ENCODE measurements at regions not wholly inside any gene's neighbourhood (a gene's known extent, or its start where the extent isn't known, plus 50 kb on each side); places are given as distances from the start of the nearest gene placed in this dataset.
"Not testable (repeated sequence)": the region's sequence is repeated elsewhere in the genome, so short reads cannot be mapped to it uniquely, and the experiment has no call there.

- not testable (repeated sequence) for TF ChIP-seq CTCF, POLR2A (IDR thresholded peaks at IDR 0.05)
Observed at GRCh38 chr3:20547361-20548269, 361.6 kb upstream of the SGO1 start.

Measured in thyroid gland (tissue), 4 donors.